ENCODE measurements at regions not wholly inside any gene's neighbourhood (a gene's known extent, or its start where the extent isn't known, plus 50 kb on each side); places are given as distances from the start of the nearest gene placed in this dataset.
"Not testable (repeated sequence)": the region's sequence is repeated elsewhere in the genome, so short reads cannot be mapped to it uniquely, and the experiment has no call there.

DNA sequence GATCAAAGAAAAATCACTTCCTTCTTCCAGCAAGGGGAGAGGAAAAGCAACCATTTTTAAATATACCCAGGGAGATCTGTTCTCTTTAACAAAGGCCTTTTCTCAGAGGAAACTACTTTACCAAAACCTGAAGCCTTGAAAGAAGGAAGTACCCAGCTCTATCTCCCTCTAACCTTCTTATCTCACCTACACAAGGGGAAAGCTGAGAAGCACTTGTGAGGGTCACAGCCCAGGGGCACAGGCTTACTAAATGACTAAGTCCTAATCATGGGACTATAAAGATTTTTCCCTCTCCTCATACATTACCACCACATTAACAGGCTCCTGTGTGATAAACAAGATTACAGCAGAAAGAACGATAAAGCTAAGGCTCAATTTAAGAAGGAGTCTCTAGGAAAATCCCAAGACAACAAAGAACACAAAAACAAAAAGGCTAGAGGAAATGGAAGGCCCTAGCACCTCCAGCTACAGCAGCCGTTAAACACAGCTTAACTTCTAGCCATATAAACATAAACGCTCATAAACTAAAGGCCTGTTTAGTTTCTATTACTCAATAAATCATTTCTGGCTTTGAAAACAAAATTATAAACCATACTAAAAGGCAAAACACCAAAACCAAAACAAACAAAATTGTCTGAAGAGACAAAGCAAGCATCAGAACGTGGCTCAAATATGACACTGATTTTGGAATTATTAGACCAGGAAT lies 284.9 kb upstream of the ECI2 start:
- no peak for DNase-seq (ENCODE audit: low read depth in 4 of 4, low spot score in 1 of 4)

DNA sequence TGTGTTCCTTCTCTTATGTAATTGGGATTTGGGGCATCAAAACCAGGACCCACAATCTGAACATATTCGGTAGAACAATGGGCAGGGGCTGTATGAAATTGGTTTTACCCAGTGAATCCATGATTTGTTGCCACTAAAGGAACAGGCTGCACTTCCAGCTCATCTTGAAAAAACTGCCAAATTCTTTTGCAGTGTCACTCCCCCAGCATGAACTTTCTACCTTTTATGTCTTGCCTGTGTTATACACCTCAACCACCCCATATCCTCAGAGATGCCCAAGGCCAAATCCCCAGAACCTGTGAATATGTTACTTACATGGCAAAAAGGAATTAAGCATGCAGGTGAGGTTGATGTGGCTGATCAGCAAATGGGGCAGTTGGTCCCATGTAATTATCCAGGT lies 280.2 kb upstream of the ECI2 start:
- DNase-seq (ENCODE audit: low read depth in 4 of 4, low spot score in 1 of 4) = no peak

DNA sequence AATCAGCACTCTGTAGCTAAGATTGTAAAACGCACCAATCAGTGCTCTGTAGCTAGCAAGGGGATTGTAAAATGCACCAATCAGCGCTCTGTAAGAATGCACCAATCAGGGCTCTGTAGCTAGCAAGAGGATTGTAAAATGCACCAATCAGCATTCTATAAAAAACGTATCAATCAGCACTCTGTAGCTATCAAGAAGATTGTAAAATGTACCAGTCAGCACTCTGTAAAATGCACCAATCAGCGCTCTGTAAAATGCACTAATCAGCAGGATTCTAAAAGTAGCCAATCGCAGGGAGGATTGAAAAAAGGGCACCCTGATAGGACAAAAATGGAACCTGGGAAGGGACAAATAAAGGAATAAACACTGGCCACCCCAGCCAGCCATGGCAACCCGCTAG lies 278.7 kb upstream of the ECI2 start:
- not testable (repeated sequence) for DNase-seq (ENCODE audit: low read depth in 4 of 4, low spot score in 1 of 4)

DNA sequence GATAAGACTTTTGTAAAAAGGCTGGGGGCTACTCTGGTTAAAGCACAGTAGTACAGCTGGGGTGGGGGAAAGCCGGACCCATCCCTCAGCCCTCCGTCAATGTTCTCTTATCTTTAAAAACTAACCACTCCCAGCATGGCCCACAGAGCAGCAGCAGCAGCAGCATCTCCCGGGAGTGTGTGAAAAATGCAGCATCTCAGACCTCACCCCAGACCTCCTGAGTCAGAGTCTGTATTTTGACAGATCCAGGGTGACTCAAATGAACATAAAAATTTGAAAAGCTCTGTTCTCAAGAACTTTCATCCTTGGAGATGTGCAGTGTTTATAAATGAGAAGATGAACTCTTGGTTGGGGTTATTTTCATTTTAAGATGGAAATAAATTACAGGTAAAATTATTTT lies 277.7 kb upstream of the ECI2 start:
- no peak for DNase-seq (ENCODE audit: low read depth in 4 of 4, low spot score in 1 of 4)

DNA sequence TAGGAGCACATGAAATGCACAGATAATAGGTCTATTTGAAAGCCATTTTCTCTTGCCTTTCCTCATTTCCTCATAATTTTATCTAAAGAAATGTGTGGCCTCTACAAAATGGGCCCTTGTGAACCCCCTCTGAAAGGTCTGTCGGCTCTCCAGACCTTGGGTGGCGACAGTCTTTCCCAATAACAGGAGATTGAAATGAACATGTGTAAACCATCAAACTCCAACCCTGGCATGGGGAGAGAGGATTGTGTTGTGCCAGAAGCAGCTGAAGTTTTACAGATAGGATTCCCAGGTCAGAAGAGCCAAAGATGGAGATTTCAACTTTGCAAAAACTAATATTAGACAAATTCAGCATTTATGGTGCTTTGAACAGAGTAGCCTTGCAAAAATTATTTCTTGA lies 277.1 kb upstream of the ECI2 start:
- no peak for DNase-seq (ENCODE audit: low read depth in 4 of 4, low spot score in 1 of 4)

DNA sequence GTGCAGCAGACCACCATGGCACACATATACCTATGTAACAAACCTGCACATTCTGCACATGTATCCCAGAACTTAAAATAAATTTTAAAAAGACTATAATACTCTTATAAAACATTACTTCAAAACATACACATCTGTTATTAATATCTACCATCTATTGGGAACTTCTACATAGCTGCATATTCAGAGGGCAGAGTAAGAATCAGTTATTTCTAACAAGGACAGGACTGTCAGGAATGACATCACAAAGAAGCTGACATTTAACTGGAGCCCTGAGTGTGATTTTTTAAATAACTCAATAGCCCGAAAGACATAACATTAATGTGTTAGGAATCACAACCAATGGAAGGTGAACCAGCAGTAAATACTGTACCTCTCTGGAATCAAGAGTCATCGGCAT lies 276.7 kb upstream of the ECI2 start:
- DNase-seq (ENCODE audit: low read depth in 4 of 4, low spot score in 1 of 4) = no peak

DNA sequence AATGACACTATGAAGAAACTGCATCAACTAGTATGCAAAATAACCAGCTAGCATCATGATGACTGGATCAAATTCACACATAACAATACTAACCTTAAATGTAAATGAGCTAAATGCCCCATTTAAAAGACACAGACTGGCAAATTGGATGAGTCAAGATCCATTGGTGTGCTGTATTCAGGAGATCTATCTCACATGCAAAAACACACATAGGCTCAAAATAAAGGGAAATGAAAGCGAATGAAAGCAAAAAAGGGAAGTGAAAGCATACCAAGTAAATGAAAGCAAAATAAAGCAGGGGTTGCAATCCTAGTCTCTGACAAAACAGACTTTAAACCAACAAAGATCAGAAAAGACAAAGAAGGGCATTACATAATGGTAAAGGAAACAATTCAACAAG lies 272.3 kb upstream of the ECI2 start:
- not testable (repeated sequence) for DNase-seq (ENCODE audit: low read depth in 4 of 4, low spot score in 1 of 4)

DNA sequence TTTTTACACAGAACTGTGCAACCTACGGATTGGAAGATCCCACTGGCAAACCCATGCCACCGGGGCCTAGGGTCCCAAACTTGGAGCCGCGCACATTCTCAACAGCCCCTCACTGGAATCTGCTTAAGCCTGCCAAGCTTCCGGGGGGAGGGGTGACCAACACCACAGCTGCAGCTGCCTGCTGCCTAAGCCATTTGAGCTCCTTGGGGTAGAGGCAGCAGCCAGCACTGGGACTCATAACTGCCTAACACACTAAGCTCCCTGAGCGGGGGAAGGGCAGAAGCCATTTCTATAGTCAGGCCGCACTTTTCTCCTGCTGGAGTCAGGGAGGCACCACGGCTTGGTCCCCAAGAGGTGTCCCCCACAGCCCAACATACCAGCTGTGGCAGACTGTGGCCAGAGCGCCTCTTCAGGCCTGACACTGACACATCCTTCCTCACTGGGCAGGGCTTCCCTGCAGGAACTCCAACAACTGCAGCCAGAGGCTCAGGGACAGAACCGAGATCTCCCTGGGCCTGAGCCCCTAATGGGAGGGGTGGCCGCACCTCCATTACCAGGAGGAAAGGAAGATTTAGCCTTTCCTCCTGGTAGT lies 270.3 kb upstream of the ECI2 start:
- no peak for DNase-seq (ENCODE audit: low read depth in 4 of 4, low spot score in 1 of 4)

DNA sequence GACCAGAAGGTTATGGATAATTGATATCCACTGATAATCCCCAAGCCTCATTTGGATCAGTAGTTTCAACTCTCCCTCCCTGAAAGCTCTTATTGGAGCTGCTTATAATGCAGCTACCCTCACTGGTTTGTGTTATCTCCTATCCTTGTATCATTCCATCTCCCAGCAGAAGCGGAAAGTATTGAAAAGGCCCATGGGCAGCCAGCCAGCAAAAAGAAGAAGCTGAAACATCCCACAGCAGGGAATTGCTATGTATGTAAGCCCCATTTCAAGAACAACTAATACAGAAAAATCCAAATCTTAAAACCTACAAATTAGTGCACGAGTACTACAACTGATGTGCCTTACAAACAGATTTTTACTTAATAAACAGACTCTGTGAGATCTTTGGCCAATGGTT lies 269.0 kb upstream of the ECI2 start:
- DNase-seq (ENCODE audit: low read depth in 4 of 4, low spot score in 1 of 4) = no peak

DNA sequence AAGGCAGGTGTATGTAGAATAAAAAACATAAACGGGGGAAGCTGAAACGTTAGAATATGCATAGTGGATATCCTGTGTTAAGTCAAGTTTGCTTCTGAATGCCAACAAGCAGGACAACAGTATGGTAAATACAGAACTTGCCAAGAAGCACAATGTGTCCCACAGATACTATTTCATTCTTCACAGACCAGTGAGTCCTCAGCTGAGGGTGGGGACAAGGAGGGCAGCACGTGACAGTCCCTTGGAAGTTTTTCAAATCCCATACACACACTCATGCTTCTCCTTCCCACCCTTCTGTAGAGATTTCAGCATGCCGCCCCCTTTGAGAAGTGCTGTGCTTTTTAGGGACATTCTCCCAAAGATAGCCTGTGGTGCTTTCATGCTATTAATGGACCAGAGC lies 268.5 kb upstream of the ECI2 start:
- DNase-seq (ENCODE audit: low read depth in 4 of 4, low spot score in 1 of 4) = no peak

DNA sequence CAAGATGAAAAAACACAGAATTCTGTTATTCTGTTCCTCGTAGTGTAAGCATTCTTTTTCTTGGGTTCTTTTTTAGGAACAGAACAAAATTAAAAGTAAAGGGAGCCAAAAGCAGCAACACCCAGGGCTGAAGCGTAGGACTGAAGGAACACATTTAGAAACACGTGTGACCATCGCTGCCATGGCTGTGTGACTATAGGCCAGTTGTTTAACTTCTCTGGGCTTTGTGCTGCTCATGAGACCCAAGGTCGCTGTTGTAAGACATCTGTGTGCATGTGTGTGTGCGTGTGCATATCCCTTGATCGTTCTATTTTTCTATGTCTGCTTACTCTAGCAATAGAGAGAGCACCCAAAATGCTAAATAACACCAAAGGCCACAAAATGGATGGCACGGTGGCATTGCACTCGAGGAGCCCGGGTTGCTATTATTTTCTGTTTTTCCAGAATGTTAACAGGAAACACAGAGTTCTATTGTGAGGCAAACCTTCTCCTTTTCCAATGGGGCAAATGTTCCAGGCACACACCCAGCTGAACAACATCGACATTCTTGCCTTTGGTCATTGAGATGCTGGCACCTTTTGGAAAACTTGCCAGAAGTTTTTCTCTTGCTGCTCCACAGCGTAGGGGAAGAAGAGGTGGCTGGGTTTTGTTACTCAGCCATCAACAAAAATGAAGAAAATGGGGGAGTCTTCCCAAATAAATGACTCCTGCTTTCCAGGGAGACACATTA lies 267.8 kb upstream of the ECI2 start:
- DNase-seq (ENCODE audit: low read depth in 4 of 4, low spot score in 1 of 4) = no peak

DNA sequence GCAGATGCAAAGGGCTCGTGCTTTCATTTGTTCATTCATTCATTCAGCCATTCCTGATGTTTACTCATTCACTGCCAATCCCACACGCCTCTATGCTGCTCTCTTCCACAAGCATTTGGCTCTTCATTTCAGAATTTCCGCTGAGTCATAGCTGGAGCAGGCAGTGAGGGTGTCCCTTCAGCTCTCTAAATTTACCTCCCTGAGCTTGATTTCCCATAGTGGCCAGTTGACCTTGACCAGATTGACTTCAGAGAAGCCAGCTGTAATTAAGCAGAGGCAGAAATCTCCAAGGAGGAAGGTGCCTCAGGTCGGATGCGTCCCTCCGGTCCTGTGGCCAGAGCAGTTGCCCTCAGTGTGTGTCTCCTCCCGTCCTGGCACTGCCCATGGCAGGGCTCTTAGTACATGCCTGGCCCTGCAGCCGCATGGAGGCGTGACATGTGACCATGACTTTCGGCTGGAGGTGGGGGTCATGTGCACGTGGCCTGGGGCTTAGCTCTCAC lies 267.2 kb upstream of the ECI2 start:
- DNase-seq (ENCODE audit: low read depth in 4 of 4, low spot score in 1 of 4) = no peak

DNA sequence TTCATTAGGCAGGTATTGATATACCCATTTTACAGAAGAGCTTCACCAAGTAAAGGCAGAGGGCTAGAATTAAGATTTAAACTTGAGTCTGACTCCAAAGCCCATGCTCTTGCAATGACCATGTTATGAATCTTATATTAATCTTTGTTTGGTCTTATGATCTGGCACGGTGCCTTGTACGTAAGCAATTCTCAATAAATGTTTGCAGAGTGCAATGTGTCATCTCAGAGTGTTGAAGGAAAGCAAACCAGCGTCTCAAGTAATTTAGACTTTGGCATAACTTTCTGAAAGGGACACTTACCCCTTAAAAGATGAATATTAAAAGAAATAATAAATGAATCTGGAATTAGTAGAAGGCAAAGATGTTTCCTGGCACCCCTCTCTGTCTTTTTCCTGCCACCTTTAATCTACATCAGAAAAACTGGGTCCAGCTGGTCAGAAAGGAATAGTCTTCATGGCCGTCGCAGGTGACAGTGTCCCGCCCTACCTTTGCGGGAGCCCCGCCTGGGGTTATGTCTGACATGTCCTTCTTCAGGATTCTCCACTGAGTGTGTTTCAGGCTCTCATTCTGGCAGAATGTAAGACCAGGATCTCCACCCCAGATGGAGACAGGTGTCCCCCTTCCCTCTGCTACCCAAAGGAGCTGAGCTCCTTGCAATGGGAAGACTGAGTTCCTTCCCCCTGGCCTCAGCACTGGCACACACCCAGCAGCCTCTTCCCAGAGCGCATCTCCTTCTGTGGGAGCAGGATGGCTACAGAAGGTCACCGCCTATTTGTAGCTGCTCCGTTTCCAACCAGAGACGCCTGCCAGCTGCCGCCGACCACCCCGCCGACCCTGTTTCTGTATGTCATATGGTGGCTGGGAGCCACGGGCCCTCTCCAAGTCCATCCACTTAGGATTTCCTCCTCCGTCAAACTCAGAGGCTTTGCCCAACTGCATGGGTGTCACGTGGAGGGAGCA lies 266.3 kb upstream of the ECI2 start:
- DNase-seq (ENCODE audit: low read depth in 4 of 4, low spot score in 1 of 4) = no peak

DNA sequence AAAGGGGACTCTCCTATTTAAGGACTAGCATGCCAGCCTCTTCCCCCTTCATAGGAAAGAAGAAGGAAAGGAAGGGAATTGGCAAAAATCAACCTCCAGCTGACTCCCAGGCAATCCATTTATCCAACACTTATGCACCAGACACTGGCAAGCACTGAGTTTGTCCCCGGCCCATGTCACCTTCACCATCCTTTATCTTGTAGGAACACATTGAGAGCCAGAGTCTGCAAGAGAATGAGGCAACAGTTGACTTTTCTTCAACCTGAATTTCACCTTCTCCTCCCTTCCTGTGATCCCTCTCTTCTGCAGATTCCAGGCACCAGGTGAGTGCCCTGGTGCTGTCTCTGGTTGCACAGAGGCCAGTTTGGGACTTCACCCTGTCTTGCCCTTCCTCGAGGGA lies 264.3 kb upstream of the ECI2 start:
- DNase-seq (ENCODE audit: low read depth in 4 of 4, low spot score in 1 of 4) = no peak

DNA sequence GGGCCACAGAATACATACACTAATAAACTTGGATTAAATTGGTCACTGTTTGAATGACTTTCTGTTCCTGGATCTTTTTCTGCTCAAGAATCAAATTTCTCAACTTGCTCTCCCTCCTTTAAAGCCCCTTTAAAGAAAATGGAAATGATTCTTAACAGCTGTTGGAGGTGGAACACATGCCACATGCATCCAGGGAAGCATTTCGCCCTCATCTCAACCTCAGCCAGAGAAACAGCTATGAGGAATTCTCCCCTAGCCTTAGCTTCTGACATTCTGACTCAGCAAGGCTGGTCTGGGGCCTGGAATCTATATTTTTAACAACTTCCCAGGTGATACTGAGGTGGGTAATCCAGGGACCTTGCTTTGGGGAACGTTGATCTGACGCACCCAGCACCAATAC lies 263.4 kb upstream of the ECI2 start:
- no peak for DNase-seq (ENCODE audit: low read depth in 4 of 4, low spot score in 1 of 4)

DNA sequence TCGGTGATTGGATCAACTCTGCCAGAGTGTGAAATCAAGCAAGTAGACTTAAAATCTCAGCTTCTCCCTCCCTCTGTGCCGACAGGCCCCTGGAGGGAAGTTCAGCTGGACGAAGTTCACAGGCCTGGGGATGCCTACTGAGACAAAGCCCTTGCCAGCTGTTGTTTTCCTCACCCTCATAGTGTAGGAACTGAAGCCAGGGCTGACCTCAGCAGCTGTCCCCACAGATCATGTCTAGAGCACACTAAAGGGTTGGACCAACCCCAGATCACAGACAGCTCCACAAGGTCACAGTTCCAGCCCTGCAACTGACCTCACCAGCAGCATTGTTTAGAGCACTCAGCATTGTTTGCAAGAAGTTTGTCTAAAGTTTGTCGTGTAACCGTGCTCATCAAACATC lies 261.9 kb upstream of the ECI2 start:
- DNase-seq (ENCODE audit: low read depth in 4 of 4, low spot score in 1 of 4) = no peak

DNA sequence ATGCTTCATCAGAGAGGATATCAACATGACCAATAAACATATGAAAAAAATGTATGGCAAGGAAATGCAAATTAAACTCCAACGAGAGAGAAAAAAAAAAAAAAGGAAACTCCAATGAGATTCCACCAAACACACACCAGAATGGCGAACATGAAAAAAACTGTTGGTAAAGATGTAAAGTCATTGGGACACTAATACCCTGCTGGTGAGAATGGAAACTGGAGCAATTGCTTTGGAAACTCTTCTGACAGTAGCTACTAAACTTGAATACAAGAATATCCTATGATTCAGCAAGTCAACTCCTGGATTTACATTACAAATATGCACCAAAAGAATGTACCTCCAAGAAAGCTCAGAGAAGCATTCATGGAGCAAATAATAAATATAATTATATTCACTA lies 260.7 kb upstream of the ECI2 start:
- no peak for DNase-seq (ENCODE audit: low read depth in 4 of 4, low spot score in 1 of 4)

DNA sequence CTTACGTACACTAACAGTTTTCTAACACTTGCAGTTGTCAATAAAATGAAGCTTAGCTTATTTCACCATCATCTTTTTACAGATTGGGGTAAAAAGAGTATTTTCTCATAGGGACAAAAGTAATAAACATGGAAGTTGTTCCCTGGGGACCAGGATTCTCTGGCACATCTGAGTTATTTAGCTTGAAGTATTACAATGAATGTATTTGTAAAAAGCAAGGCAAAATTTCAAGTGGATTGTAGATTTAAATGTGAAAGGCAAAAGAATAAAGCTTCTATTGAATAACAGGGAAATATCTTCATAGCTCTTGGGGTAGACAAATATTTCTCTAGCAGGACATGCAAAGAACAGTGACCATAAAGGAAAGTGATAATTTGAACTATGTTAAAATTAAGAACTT lies 260.0 kb upstream of the ECI2 start:
- no peak for DNase-seq (ENCODE audit: low read depth in 4 of 4, low spot score in 1 of 4)

DNA sequence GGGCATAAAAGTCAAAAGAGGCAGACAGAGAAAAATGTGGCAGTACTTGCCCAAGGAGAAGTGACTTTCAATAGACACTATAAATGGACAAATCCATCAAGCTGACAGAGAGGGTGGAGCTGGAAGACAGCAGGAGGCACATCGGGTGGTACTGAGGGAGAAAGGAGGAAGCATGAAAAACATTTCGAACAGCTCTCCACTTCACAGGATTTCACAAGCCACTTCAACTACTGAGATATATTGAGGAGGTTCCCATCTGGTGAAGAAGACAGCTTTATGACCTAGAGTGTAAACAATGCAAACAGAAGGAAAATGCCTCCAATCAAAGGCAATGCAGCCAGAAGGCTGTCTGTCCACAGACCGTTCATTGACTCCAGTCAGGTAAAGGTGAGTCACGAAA lies 259.4 kb upstream of the ECI2 start:
- no peak for DNase-seq (ENCODE audit: low read depth in 4 of 4, low spot score in 1 of 4)

DNA sequence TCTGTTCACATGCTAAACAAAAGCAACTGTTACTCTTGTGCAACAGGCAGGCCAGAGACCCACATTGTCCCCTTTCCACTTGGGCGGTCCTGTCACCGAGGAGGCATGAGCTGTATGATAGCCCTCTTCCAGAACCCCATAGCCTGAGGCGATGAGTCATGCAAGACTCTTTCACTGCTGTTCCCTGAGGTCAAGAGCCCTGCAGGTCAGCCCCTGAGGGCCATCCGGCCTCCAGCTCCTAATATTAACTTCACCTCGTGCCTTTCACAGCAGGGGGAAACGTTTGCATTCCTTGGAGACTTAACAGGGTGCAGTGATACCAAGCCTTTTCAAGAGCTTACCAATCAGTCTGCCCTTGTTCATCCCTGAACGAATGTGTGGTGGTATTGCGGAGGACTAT lies 253.3 kb upstream of the ECI2 start:
- no peak for DNase-seq (ENCODE audit: low read depth in 4 of 4, low spot score in 1 of 4)

DNA sequence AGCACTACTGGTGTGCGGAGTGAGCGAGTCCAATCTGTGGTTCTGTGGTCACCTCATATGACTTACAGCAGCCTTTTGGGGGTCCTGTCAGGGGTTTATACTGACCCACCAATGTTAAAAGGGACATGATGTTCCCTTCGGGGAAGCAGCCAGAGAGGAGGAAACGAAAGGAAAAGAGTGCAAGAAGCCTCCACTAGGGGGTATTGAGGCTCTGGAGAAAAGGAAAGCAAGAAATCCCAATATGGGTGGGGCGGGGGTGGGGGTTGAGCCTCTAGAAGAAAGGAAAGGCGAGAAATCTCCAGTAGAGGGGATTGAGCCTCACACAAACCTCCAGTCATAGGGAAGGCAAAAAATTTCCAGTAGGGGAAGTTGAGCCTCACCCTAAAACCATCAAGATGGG lies 249.3 kb upstream of the ECI2 start:
- no peak for DNase-seq (ENCODE audit: low read depth in 4 of 4, low spot score in 1 of 4)

Measured in stimulated activated CD4-positive, alpha-beta T cell treated with anti-CD3 and anti-CD28 coated beads, Interleukin-1b, Interleukin-23, amount 100 ng/mL, for 24 hours (primary cell).